GM21723 (cell line): ENCODE measurements at regions not wholly inside any gene's neighbourhood (a gene's known extent, or its start where the extent isn't known, plus 50 kb on each side); places are given as distances from the start of the nearest gene placed in this dataset.

ENCODE experiments used
- ATAC-seq: cut with Tn5 transposase; IDR thresholded peaks from one replicate; pipeline ENCODE4 v1.9.1; 2021; ENCODE audit warnings: mild to moderate bottlenecking, moderate library complexity; ENCODE audit not compliant: unreplicated experiment

GRCh38 chr9:28868228-28868990 lies 1295.1 kb upstream of the C9orf72 start:
- no peak for ATAC-seq

GRCh38 chr9:28882529-28882928 lies 1309.2 kb upstream of the C9orf72 start:
- no peak for ATAC-seq

- no peak for ATAC-seq
Measured at GRCh38 chr9:28883234-28883633, 1310.0 kb upstream of the C9orf72 start.

- no peak for ATAC-seq
Measured at GRCh38 chr9:28887188-28887884, 1314.1 kb upstream of the C9orf72 start.

GRCh38 chr9:28888806-28889205 lies 1315.5 kb upstream of the C9orf72 start:
- no peak for ATAC-seq

GRCh38 chr9:28892538-28892937 lies 1319.3 kb upstream of the C9orf72 start:
- ATAC-seq: no peak

- ATAC-seq: no peak
Measured at GRCh38 chr9:28899267-28899666, 1326.0 kb upstream of the C9orf72 start.

GRCh38 chr9:28899926-28900325 lies 1326.6 kb upstream of the C9orf72 start:
- ATAC-seq: no peak

GRCh38 chr9:28900406-28900805 lies 1327.1 kb upstream of the C9orf72 start:
- ATAC-seq: no peak

GRCh38 chr9:28909526-28909925 lies 1336.2 kb upstream of the C9orf72 start:
- ATAC-seq: no peak

GRCh38 chr9:28912621-28913020 lies 1339.3 kb upstream of the C9orf72 start:
- no peak for ATAC-seq

GRCh38 chr9:28915202-28915930 lies 1342.1 kb upstream of the C9orf72 start:
- ATAC-seq: no peak

GRCh38 chr9:28916348-28916747 lies 1343.1 kb upstream of the C9orf72 start:
- no peak for ATAC-seq

- no peak for ATAC-seq
Measured at GRCh38 chr9:28921857-28922500, 1348.7 kb upstream of the C9orf72 start.

GRCh38 chr9:28922891-28923290 lies 1349.6 kb upstream of the C9orf72 start:
- no peak for ATAC-seq

- no peak for ATAC-seq
Measured at GRCh38 chr9:28923351-28923750, 1350.1 kb upstream of the C9orf72 start.

- no peak for ATAC-seq
Measured at GRCh38 chr9:28925157-28925556, 1351.9 kb upstream of the C9orf72 start.

- no peak for ATAC-seq
Measured at GRCh38 chr9:28926306-28926705, 1353.0 kb upstream of the C9orf72 start.

GRCh38 chr9:28927691-28928090 lies 1354.4 kb upstream of the C9orf72 start:
- ATAC-seq: no peak

- no peak for ATAC-seq
Measured at GRCh38 chr9:28929433-28929832, 1356.2 kb upstream of the C9orf72 start.

- no peak for ATAC-seq
Measured at GRCh38 chr9:28930766-28931165, 1357.5 kb upstream of the C9orf72 start.
